Astrocyte (in vitro differentiated cells and primary cell): ENCODE measurements at regions not wholly inside any gene's neighbourhood (a gene's known extent, or its start where the extent isn't known, plus 50 kb on each side); places are given as distances from the start of the nearest gene placed in this dataset.
"Not testable (repeated sequence)": the region's sequence is repeated elsewhere in the genome, so short reads cannot be mapped to it uniquely, and the experiment has no call there.

Source experiments
- DNase-seq: peaks from one replicate; pipeline ENCODE4 v3.0.0-alpha.2; 2010; ENCODE audit warnings: low read depth
- FAIRE-seq: peaks from 2 replicates; lab custom pipeline; 2011; peaks lifted over from hg19 to GRCh38; lab: Jason Lieb, UNC
- H2AFZ ChIP-seq: 2 replicates; pipeline ENCODE4 v1.6.0; 2012; ENCODE audit warnings: low read depth, low read length, inconsistent platforms
- H3K27ac ChIP-seq: 2 replicates; pipeline ENCODE4 v1.5.1; 2011; ENCODE audit warnings: low read depth, low read length, inconsistent platforms
- H3K27me3 ChIP-seq: 2 replicates; pipeline ENCODE4 v1.6.0; 2011; ENCODE audit warnings: low read length, inconsistent platforms; ENCODE audit not compliant: insufficient read depth
- H3K36me3 ChIP-seq: 2 replicates; pipeline ENCODE4 v1.5.1; 2011; ENCODE audit warnings: low read length, inconsistent platforms; ENCODE audit not compliant: insufficient read depth
- H3K4me1 ChIP-seq: 2 replicates; pipeline ENCODE4 v1.5.1; 2011; ENCODE audit warnings: low read length, inconsistent platforms; ENCODE audit not compliant: insufficient read depth
- H3K4me2 ChIP-seq: 2 replicates; pipeline ENCODE4 v1.6.0; 2012; ENCODE audit warnings: low read length, inconsistent platforms
- H3K4me3 ChIP-seq: 2 replicates; pipeline ENCODE4 v1.5.1; 2011; ENCODE audit warnings: low read depth, mild to moderate bottlenecking, low read length, inconsistent platforms; ENCODE audit not compliant: insufficient read depth
- H3K79me2 ChIP-seq: 2 replicates; pipeline ENCODE4 v1.6.0; 2012; ENCODE audit warnings: mild to moderate bottlenecking, low read length, inconsistent platforms; ENCODE audit not compliant: insufficient read depth
- H3K9ac ChIP-seq: 2 replicates; pipeline ENCODE4 v1.6.0; 2012; ENCODE audit warnings: mild to moderate bottlenecking, low read length, inconsistent platforms
- H3K9me3 ChIP-seq: 2 replicates; pipeline ENCODE4 v1.5.1; 2012; ENCODE audit warnings: low read depth, mild to moderate bottlenecking, low read length, inconsistent platforms; ENCODE audit not compliant: insufficient read depth
- H4K20me1 ChIP-seq: 2 replicates; pipeline ENCODE4 v1.6.0; 2012; ENCODE audit warnings: low read length, inconsistent platforms; ENCODE audit not compliant: insufficient read depth
- H3K27ac Mint-ChIP-seq: one replicate; pipeline ENCODE4 v1.8.0; 2021; ENCODE audit warnings: mild to moderate bottlenecking, mixed read lengths; ENCODE audit not compliant: unreplicated experiment
- H3K27me3 Mint-ChIP-seq: one replicate; pipeline ENCODE4 v1.8.0; 2021; ENCODE audit warnings: low read depth, mixed read lengths; ENCODE audit not compliant: unreplicated experiment
- H3K36me3 Mint-ChIP-seq: one replicate; pipeline ENCODE4 v1.8.0; 2021; ENCODE audit warnings: low read depth, mixed read lengths; ENCODE audit not compliant: unreplicated experiment
- H3K4me1 Mint-ChIP-seq: one replicate; pipeline ENCODE4 v1.8.0; 2021; ENCODE audit warnings: low read depth, mixed read lengths; ENCODE audit not compliant: unreplicated experiment
- H3K4me3 Mint-ChIP-seq: one replicate; pipeline ENCODE4 v1.8.0; 2021; ENCODE audit warnings: mild to moderate bottlenecking, moderate library complexity, mixed read lengths; ENCODE audit not compliant: unreplicated experiment
- H3K9me3 Mint-ChIP-seq: one replicate; pipeline ENCODE4 v1.8.0; 2021; ENCODE audit warnings: mild to moderate bottlenecking, mixed read lengths; ENCODE audit not compliant: unreplicated experiment

GRCh38 chr2:132360964-132361363, 55.6 kb upstream of the GPR39 start:
- not testable (repeated sequence) for H3K27me3 ChIP-seq, H3K9me3 ChIP-seq, DNase-seq, H4K20me1 ChIP-seq, H3K4me1 Mint-ChIP-seq, H3K4me3 Mint-ChIP-seq, H3K27ac Mint-ChIP-seq, H3K9ac ChIP-seq, FAIRE-seq, H3K36me3 Mint-ChIP-seq, H3K4me3 ChIP-seq, H3K27me3 Mint-ChIP-seq, H2AFZ ChIP-seq, H3K27ac ChIP-seq, H3K36me3 ChIP-seq, H3K79me2 ChIP-seq, H3K4me1 ChIP-seq, H3K4me2 ChIP-seq
- H3K9me3 Mint-ChIP-seq, result peaks cover 14% of the 10 kb centered on the region

DNA sequence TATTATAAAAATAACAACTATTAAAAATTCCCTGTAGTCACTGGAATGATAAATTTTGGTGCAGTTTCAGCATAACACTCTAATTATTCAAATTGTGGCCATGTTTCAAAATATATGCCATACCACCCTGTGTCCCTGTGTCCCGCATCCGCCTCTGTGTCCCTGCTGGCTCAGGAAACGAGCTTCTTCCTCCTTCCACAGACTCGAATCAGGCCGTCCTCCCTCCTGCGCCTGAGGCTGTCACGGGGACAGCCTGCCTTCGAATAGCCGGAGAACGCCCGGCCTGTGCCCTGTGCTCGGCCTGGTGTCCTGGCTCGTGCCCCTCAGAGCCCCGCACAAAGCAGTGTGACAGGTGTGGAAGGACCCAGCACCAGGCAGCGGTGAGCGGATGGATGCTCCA, 55.1 kb upstream of the GPR39 start:
- H3K79me2 ChIP-seq, FAIRE-seq, H3K4me3 ChIP-seq, H4K20me1 ChIP-seq, H3K27ac ChIP-seq, H3K27me3 Mint-ChIP-seq, DNase-seq, H3K36me3 ChIP-seq, H3K9me3 ChIP-seq, H3K4me1 Mint-ChIP-seq, H3K9ac ChIP-seq, H2AFZ ChIP-seq, H3K4me1 ChIP-seq, H3K4me3 Mint-ChIP-seq, H3K27ac Mint-ChIP-seq, H3K36me3 Mint-ChIP-seq, H3K27me3 ChIP-seq, H3K4me2 ChIP-seq: not testable (repeated sequence)
- H3K9me3 Mint-ChIP-seq, result peaks cover 14% of the 10 kb centered on the region

- H3K79me2 ChIP-seq, H3K4me1 ChIP-seq, H3K36me3 ChIP-seq, H3K9ac ChIP-seq, H2AFZ ChIP-seq, H3K27me3 ChIP-seq, H3K4me3 ChIP-seq, H3K4me2 ChIP-seq, H3K27ac Mint-ChIP-seq, FAIRE-seq, H3K9me3 ChIP-seq, H3K27me3 Mint-ChIP-seq, H3K4me3 Mint-ChIP-seq, H3K36me3 Mint-ChIP-seq, H3K4me1 Mint-ChIP-seq, H4K20me1 ChIP-seq, DNase-seq, H3K27ac ChIP-seq: not testable (repeated sequence)
- H3K9me3 Mint-ChIP-seq, result peaks cover 14% of the 10 kb centered on the region
Measured at GRCh38 chr2:132363352-132363751, 53.3 kb upstream of the GPR39 start.

DNA sequence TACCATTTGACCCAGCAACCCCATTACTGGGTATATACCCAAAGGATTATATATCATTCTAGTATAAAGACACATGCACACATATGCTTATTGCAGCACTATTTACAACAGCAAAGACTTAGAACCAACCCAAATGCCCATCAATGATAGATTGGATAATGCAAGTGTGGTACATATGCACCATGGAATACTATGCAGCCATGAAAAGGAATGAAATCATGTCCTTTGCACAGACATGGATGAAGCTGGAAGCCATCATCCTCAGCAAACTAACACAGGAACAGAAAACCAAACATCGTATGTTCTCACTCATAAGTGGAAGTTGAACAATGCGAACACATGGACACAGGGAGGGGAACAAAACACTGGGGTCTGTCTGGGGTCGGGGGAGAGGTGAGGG, 50.6 kb upstream of the GPR39 start:
- peaks cover 11% of the 10 kb centered on the region for H3K9me3 Mint-ChIP-seq
- H3K4me1 ChIP-seq, H3K4me2 ChIP-seq, H3K27ac ChIP-seq, H4K20me1 ChIP-seq, H3K4me1 Mint-ChIP-seq, H3K27me3 ChIP-seq, H3K36me3 ChIP-seq, H3K27me3 Mint-ChIP-seq, FAIRE-seq, H3K9ac ChIP-seq, H3K36me3 Mint-ChIP-seq, H3K9me3 ChIP-seq, H3K4me3 ChIP-seq, H3K4me3 Mint-ChIP-seq, H3K27ac Mint-ChIP-seq, H2AFZ ChIP-seq, H3K79me2 ChIP-seq, DNase-seq: not testable (repeated sequence)
